Right hindlimb (tissue), 1 donor: ENCODE measurements at regions not wholly inside any gene's neighbourhood (a gene's known extent, or its start where the extent isn't known, plus 50 kb on each side); places are given as distances from the start of the nearest gene placed in this dataset.

Experiments
- DNase-seq: peaks from one replicate; pipeline ENCODE4 v3.0.0-alpha.2; 2018

- DNase-seq: no peak
These were observed 62.8 kb upstream of the ZBTB40 start for GRCh38 chr1:22388671-22389450.

DNA sequence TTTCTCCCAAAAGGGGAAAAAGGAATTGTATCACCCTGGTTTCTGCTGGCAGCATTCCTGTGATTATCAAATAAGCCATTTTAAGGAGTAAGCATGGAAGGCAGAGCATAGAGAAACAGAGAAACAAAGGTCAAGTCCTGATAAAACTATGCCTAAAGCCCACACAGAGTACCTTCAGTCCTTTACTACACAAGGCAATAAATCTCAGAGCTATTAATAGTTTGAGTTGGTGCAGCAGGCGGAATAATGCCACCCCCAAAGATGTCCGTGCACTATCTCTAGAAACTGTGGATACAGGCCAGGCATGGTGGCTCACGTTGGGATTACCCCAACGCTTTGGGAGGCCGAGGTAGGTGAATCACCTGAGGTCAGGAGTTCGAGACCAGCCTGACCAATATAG, 58.1 kb upstream of the ZBTB40 start:
- no peak for DNase-seq

DNA sequence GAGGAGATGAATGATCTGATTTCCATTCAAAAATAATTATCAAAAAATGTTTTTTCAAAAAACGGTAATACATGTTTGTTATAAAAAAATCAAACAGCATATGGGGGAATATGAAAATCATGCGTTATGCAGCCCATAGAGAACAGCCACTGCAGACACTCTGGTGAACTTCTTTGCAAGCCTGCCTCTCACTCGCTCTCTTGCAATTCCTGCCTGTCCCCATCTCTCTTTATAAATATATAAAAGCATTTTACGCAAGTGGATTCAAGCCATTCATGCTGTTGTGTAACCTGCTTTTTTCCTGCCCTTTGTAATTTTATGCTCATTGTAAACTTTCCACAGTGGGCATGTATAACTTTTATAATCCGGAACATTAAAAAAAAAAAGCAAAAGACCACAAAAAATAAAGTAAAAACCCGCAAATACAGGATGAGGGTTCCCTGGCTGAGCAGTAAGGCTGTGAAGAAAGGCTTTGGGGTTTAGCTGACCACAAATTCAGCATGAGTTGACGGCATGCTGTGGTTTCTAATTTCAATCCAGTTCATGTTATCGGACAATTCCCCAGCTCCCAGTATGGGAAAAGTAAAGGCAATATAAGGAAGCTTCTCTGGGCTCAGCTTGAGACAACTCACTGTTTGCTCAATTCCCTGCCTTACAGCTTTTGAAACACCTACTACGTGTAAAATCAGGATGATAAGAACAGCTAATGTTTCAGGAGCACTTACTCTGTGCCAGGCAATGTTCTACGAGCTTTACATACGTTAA, 52.8 kb upstream of the ZBTB40 start:
- DNase-seq: no peak

GRCh38 chr1:22399421-22400091, 52.1 kb upstream of the ZBTB40 start:
- no peak for DNase-seq
